Stomach smooth muscle (tissue), 2 donors: ENCODE measurements at regions not wholly inside any gene's neighbourhood (a gene's known extent, or its start where the extent isn't known, plus 50 kb on each side); places are given as distances from the start of the nearest gene placed in this dataset.
"Not testable (repeated sequence)": the region's sequence is repeated elsewhere in the genome, so short reads cannot be mapped to it uniquely, and the experiment has no call there.

Source experiments
- H3K27ac ChIP-seq: one replicate; pipeline ENCODE4 v1.7.0; 2013; ENCODE audit warnings: mild to moderate bottlenecking, low read length, inconsistent platforms
- H3K27me3 ChIP-seq, 2 donors: one replicate each; pipeline ENCODE4 v1.7.0; 2013; ENCODE audit warnings: low read length in 2 of 2; ENCODE audit not compliant: insufficient read depth in 2 of 2, control insufficient read depth in 1 of 2
- H3K36me3 ChIP-seq, 2 donors: one replicate each; pipeline ENCODE4 v1.7.0; 2013; ENCODE audit warnings: low read length in 2 of 2; ENCODE audit not compliant: control insufficient read depth in 2 of 2, insufficient read depth in 2 of 2
- H3K4me1 ChIP-seq: one replicate; pipeline ENCODE4 v1.7.0; 2013; ENCODE audit warnings: low read length; ENCODE audit not compliant: control insufficient read depth, insufficient read depth
- H3K4me3 ChIP-seq, 2 donors: one replicate each; pipeline ENCODE4 v1.7.0; 2013; ENCODE audit warnings: low read length in 2 of 2
- H3K9ac ChIP-seq, 2 donors: one replicate each; pipeline ENCODE4 v1.7.0; 2013; ENCODE audit warnings: low read length in 2 of 2, mild to moderate bottlenecking in 1 of 2
- H3K9me3 ChIP-seq, 2 donors: one replicate each; pipeline ENCODE4 v1.7.0; 2013; ENCODE audit warnings: low read length in 2 of 2; ENCODE audit not compliant: control insufficient read depth in 2 of 2
- donor health status: healthy.
- donor health status: Pancreatic carcinoma.

GRCh38 chr6:139744891-139745290 is 370.4 kb upstream of the CITED2 start:
- no peaks in the 10 kb centered on the region for H3K9me3 ChIP-seq
- H3K27me3 ChIP-seq, result no peaks in the 10 kb centered on the region
- no peaks in the 10 kb centered on the region for H3K36me3 ChIP-seq
- H3K9ac ChIP-seq, result no peak overlapping the region
- H3K4me1 ChIP-seq, result no peaks in the 10 kb centered on the region
- H3K27ac ChIP-seq, result no peak overlapping the region
- H3K4me3 ChIP-seq, result no peak overlapping the region

- Histone ChIP-seq H3K27me3 (no peaks in the 10 kb centered on the region), H3K4me3 (no peak overlapping the region), H3K9ac (no peak overlapping the region), H3K27ac (no peak overlapping the region), H3K4me1 (no peaks in the 10 kb centered on the region), H3K9me3 (no peaks in the 10 kb centered on the region), H3K36me3 (no peaks in the 10 kb centered on the region)
Measured at GRCh38 chr6:139743664-139744437, 369.4 kb upstream of the CITED2 start.

GRCh38 chr6:139742671-139743070 is 368.2 kb upstream of the CITED2 start:
- Histone ChIP-seq H3K4me3 (no peak overlapping the region), H3K36me3 (no peaks in the 10 kb centered on the region), H3K27me3 (no peaks in the 10 kb centered on the region), H3K27ac (no peak overlapping the region), H3K4me1 (no peaks in the 10 kb centered on the region), H3K9ac (no peak overlapping the region), H3K9me3 (no peaks in the 10 kb centered on the region)

- Histone ChIP-seq H3K27ac (no peak overlapping the region), H3K9me3 (no peaks in the 10 kb centered on the region), H3K4me1 (no peaks in the 10 kb centered on the region), H3K9ac (no peak overlapping the region), H3K27me3 (no peaks in the 10 kb centered on the region), H3K36me3 (no peaks in the 10 kb centered on the region), H3K4me3 (no peak overlapping the region)
Measured at GRCh38 chr6:139738801-139739455, 364.5 kb upstream of the CITED2 start.

- no peaks in the 10 kb centered on the region for H3K27me3 ChIP-seq
- H3K36me3 ChIP-seq, result no peaks in the 10 kb centered on the region
- no peak overlapping the region for H3K27ac ChIP-seq
- no peaks in the 10 kb centered on the region for H3K4me1 ChIP-seq
- no peak overlapping the region for H3K9ac ChIP-seq
- H3K4me3 ChIP-seq, result no peak overlapping the region
- no peaks in the 10 kb centered on the region for H3K9me3 ChIP-seq
Measured at GRCh38 chr6:139736325-139736906, 362.0 kb upstream of the CITED2 start.

- Histone ChIP-seq H3K9me3 (no peaks in the 10 kb centered on the region), H3K4me3 (no peak overlapping the region), H3K36me3 (no peaks in the 10 kb centered on the region), H3K4me1 (peaks cover 4% of the 10 kb centered on the region), H3K9ac (no peak overlapping the region), H3K27ac (no peak overlapping the region), H3K27me3 (no peaks in the 10 kb centered on the region)
Measured at GRCh38 chr6:139732451-139732850, 358.0 kb upstream of the CITED2 start.

- no peak overlapping the region for H3K4me3 ChIP-seq
- no peaks in the 10 kb centered on the region for H3K36me3 ChIP-seq
- H3K4me1 ChIP-seq, result peaks cover 4% of the 10 kb centered on the region
- H3K9me3 ChIP-seq, result no peaks in the 10 kb centered on the region
- H3K27ac ChIP-seq, result no peak overlapping the region
- H3K9ac ChIP-seq, result no peak overlapping the region
- H3K27me3 ChIP-seq, result no peaks in the 10 kb centered on the region
Measured at GRCh38 chr6:139730340-139730974, 356.0 kb upstream of the CITED2 start.

- Histone ChIP-seq H3K27me3 (no peaks in the 10 kb centered on the region), H3K36me3 (no peaks in the 10 kb centered on the region), H3K4me1 (peaks cover 4% of the 10 kb centered on the region), H3K27ac (no peak overlapping the region), H3K9ac (no peak overlapping the region), H3K9me3 (no peaks in the 10 kb centered on the region), H3K4me3 (no peak overlapping the region)
Measured at GRCh38 chr6:139728876-139729427, 354.5 kb upstream of the CITED2 start.

GRCh38 chr6:139726272-139726671 is 351.8 kb upstream of the CITED2 start:
- H3K9ac ChIP-seq, H3K27ac ChIP-seq, H3K4me3 ChIP-seq, H3K27me3 ChIP-seq, H3K36me3 ChIP-seq, H3K4me1 ChIP-seq, H3K9me3 ChIP-seq: not testable (repeated sequence)

GRCh38 chr6:139722530-139722929 is 348.1 kb upstream of the CITED2 start:
- Histone ChIP-seq H3K27me3 (no peaks in the 10 kb centered on the region), H3K9ac (no peak overlapping the region), H3K4me1 (no peaks in the 10 kb centered on the region), H3K9me3 (no peaks in the 10 kb centered on the region), H3K27ac (no peak overlapping the region), H3K4me3 (no peak overlapping the region), H3K36me3 (no peaks in the 10 kb centered on the region)
